ENCODE measurements at regions not wholly inside any gene's neighbourhood (a gene's known extent, or its start where the extent isn't known, plus 50 kb on each side); places are given as distances from the start of the nearest gene placed in this dataset.

- Histone ChIP-seq H2AFZ (ENCODE audit: low read depth, low read length) (no peak overlapping the region), H3K79me2 (replicated peaks; ENCODE audit: insufficient read depth, low read length) (no peaks in the 10 kb centered on the region), H3K9me3 (ENCODE audit: low read length) (no peaks in the 10 kb centered on the region), H3K9ac (ENCODE audit: low read length) (no peak overlapping the region), H3K27me3 (ENCODE audit: insufficient read depth, low read depth, low read length) (no peaks in the 10 kb centered on the region), H3K9me2 (ENCODE audit: insufficient read depth, low read length) (no peaks in the 10 kb centered on the region), H3F3A (ENCODE audit: insufficient read depth, low read length, poor library complexity, severe bottlenecking) (no peaks in the 10 kb centered on the region), H3K27ac (ENCODE audit: low read length) (no peak overlapping the region), H4K20me1 (ENCODE audit: insufficient read depth) (no peaks in the 10 kb centered on the region), H3K4me2 (ENCODE audit: low read length) (no peak overlapping the region), H3K4me3 (ENCODE audit: low read length) (no peak overlapping the region), H3K36me3 (ENCODE audit: insufficient read depth, low read length) (no peaks in the 10 kb centered on the region)
- no peak for TF ChIP-seq SMC3 (conservative IDR thresholded peaks at IDR 0.05; ENCODE audit: poor library complexity)
- TF ChIP-seq POLR2AphosphoS5 (IDR thresholded peaks at IDR 0.05): no peak
- TF ChIP-seq TAF1 (IDR thresholded peaks at IDR 0.05; ENCODE audit: low read depth): no peak
- TF ChIP-seq REST (IDR thresholded peaks at IDR 0.05; ENCODE audit: borderline replicate concordance): no peak
- TF ChIP-seq, protein P1, sequence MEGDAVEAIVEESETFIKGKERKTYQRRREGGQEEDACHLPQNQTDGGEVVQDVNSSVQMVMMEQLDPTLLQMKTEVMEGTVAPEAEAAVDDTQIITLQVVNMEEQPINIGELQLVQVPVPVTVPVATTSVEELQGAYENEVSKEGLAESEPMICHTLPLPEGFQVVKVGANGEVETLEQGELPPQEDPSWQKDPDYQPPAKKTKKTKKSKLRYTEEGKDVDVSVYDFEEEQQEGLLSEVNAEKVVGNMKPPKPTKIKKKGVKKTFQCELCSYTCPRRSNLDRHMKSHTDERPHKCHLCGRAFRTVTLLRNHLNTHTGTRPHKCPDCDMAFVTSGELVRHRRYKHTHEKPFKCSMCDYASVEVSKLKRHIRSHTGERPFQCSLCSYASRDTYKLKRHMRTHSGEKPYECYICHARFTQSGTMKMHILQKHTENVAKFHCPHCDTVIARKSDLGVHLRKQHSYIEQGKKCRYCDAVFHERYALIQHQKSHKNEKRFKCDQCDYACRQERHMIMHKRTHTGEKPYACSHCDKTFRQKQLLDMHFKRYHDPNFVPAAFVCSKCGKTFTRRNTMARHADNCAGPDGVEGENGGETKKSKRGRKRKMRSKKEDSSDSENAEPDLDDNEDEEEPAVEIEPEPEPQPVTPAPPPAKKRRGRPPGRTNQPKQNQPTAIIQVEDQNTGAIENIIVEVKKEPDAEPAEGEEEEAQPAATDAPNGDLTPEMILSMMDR (IDR thresholded peaks at IDR 0.05; ENCODE audit: poor library complexity, severe bottlenecking): no peak
- TF ChIP-seq EP300 (conservative IDR thresholded peaks at IDR 0.05; ENCODE audit: poor library complexity, severe bottlenecking): no peak
- no peak for TF ChIP-seq MXI1 (conservative IDR thresholded peaks at IDR 0.05; ENCODE audit: poor library complexity, severe bottlenecking)
- no peak for TF ChIP-seq RAD21 (conservative IDR thresholded peaks at IDR 0.05)
- TF ChIP-seq EZH2 (IDR thresholded peaks at IDR 0.05; ENCODE audit: borderline replicate concordance, insufficient read depth, low read length, poor library complexity, severe bottlenecking): no peak
Observed at GRCh38 chr4:12584116-12584875, 899.8 kb downstream of the RAB28 start.

GRCh38 chr4:12583275-12583674 is 900.9 kb downstream of the RAB28 start:
- no peak overlapping the region for H3K4me3 ChIP-seq (ENCODE audit: low read length)
- H4K20me1 ChIP-seq (ENCODE audit: insufficient read depth): no peaks in the 10 kb centered on the region
- H3K36me3 ChIP-seq (ENCODE audit: insufficient read depth, low read length): no peaks in the 10 kb centered on the region
- TF ChIP-seq, protein P1 (IDR thresholded peaks at IDR 0.05; ENCODE audit: poor library complexity, severe bottlenecking): no peak
- TF ChIP-seq EP300 (conservative IDR thresholded peaks at IDR 0.05; ENCODE audit: poor library complexity, severe bottlenecking) (no peak), MXI1 (conservative IDR thresholded peaks at IDR 0.05; ENCODE audit: poor library complexity, severe bottlenecking) (no peak), SMC3 (conservative IDR thresholded peaks at IDR 0.05; ENCODE audit: poor library complexity) (no peak), TAF1 (IDR thresholded peaks at IDR 0.05; ENCODE audit: low read depth) (no peak), EZH2 (IDR thresholded peaks at IDR 0.05; ENCODE audit: borderline replicate concordance, insufficient read depth, low read length, poor library complexity, severe bottlenecking) (no peak), POLR2AphosphoS5 (IDR thresholded peaks at IDR 0.05) (no peak), RAD21 (conservative IDR thresholded peaks at IDR 0.05) (no peak), REST (IDR thresholded peaks at IDR 0.05; ENCODE audit: borderline replicate concordance) (no peak)
- H3F3A ChIP-seq (ENCODE audit: insufficient read depth, low read length, poor library complexity, severe bottlenecking): no peaks in the 10 kb centered on the region
- no peak overlapping the region for H3K9ac ChIP-seq (ENCODE audit: low read length)
- no peaks in the 10 kb centered on the region for H3K27me3 ChIP-seq (ENCODE audit: insufficient read depth, low read depth, low read length)
- H3K27ac ChIP-seq (ENCODE audit: low read length): no peak overlapping the region
- no peak overlapping the region for H3K4me2 ChIP-seq (ENCODE audit: low read length)
- no peaks in the 10 kb centered on the region for H3K9me3 ChIP-seq (ENCODE audit: low read length)
- H3K9me2 ChIP-seq (ENCODE audit: insufficient read depth, low read length): no peaks in the 10 kb centered on the region
- no peak overlapping the region for H2AFZ ChIP-seq (ENCODE audit: low read depth, low read length)
- H3K79me2 ChIP-seq (replicated peaks; ENCODE audit: insufficient read depth, low read length): no peaks in the 10 kb centered on the region
